ENCODE measurements at regions not wholly inside any gene's neighbourhood (a gene's known extent, or its start where the extent isn't known, plus 50 kb on each side); places are given as distances from the start of the nearest gene placed in this dataset.

DNA sequence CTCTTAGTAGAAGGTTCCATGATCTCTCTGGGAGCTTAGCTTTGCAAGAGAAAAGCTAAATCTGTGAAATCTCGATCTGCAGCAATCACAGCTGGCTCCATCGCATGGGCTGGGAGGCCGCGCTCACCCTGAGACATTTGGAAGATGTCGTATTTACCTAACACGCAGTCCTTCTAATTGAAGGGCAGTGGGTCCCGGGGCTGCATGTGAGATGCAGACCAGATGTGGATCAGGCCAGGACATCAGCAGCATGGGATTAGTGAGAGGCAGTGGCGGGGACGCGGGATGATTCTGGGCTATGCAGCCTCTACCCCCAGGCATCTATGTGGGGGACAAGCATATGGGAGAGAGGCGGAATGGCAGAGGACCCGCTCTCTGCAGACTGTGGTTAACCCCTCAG is 312.4 kb upstream of the RTL1 start:
- no peak for DNase-seq (ENCODE audit: low spot score)

DNA sequence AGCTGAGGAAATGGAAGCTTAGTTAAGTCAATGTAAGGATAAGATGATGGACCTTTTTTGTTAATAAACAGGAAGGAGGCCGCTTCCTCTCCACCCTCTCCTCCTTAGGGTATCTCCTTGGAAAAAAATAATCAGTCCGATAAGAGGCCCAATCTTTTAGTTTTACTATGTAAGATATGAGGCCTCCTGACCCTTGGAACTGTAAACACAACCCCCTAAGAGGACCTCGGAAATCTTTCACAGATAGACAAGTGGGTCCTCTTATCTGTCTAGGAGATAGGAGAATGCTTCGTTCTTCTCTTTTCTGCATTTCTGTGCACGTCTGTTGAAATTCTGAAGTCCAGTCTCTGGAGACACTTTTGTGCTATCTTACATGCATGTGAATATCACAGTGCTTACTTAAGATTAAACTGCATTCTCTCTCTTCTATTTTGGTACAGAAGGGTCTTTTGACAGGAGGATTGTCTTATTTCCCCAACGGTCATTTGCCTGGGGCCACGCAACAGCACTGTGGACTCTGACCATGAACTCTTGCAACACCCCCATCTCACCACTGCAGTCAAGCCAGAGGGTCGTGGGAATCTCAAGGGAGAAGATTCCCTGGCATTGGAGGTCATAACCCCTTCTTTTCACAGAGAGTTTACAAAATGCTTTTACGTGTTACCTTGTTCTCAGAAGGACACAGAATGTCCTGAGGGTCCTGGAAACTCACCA is 313.0 kb upstream of the RTL1 start:
- DNase-seq (ENCODE audit: low spot score), result no peak

DNA sequence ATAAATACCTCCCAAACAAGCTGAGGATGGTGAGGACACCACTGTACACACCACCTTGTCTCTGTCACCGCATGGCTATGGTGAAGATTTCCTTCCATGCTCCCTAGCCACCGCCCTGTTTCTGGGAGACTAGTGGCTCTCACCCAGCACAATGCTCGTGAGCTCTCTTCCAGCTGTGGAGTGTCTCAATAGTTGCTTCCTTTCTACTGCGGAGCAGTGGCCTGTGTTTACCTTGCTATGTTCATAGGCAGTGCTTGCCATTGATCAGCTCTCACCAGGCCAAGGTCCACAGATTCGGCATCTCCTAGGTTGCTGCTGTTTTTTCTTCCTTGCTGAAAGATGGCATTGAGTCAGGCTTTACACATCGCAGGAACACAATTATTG is 313.6 kb upstream of the RTL1 start:
- no peak for DNase-seq (ENCODE audit: low spot score)

DNA sequence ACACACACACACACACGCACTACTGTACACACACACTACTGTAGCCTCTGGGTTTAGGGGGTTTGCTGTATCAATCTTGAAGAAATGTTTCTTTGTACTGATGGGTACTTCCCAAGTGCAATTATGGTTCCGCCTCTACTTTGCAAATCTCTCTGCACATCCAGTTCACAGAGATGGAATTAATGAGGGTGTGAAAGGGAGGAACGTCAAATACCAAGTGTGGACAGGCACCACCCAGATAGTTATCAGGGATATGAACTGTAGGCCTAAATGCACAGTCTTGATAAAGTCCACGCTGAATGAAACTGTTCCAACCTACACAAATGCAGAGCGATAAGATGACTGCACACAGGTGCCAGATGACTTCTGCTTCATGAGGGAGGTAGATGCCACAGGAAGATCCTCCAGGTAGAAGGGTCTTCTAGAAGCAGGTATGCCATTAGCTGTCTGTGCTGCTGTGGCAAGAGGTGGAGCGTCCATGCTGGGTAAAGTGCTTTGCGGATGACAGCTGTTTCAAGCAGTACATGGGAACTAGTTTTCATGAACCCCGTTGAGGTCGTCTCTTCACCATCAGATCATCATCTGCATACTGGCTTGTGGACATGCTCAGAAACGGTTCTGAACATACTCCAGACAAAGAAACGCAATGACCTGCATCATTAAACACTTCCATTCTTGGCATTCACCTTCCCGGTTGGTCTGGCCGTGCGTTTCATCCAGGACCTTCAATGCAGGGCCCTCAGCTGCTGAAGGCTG is 314.3 kb upstream of the RTL1 start:
- no peak for DNase-seq (ENCODE audit: low spot score)

GRCh38 chr14:101219896-101220703 is 316.6 kb upstream of the RTL1 start:
- DNase-seq (ENCODE audit: low spot score), result no peak

- DNase-seq (ENCODE audit: low spot score), result no peak
Observed at GRCh38 chr14:101220921-101221510, 317.5 kb upstream of the RTL1 start.

GRCh38 chr14:101221549-101222160 is 318.1 kb upstream of the RTL1 start:
- DNase-seq (ENCODE audit: low spot score), result no peak

- no peak for DNase-seq (ENCODE audit: low spot score)
Observed at GRCh38 chr14:101222362-101223070, 319.0 kb upstream of the RTL1 start.

DNA sequence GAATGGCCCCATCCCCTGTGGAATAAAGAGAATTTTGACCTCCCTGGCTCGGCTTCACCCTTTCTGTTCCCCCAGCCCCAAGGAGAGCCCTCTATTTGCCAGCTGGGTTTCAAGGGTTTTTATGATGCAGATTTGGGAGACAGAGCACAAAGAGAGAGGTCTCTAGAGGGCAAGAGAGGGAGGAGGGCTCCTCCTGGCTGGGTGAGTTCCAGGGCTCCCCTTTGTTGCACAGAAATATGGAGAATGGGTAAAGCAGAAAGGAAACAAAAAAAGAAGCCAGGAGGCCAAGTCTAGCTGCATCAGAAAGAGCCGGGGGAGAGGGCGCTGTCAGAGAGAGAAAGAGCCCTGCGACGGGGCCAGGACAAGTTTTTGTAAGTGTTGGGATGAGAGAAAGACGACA is 319.6 kb upstream of the RTL1 start:
- no peak for DNase-seq (ENCODE audit: low spot score)

DNA sequence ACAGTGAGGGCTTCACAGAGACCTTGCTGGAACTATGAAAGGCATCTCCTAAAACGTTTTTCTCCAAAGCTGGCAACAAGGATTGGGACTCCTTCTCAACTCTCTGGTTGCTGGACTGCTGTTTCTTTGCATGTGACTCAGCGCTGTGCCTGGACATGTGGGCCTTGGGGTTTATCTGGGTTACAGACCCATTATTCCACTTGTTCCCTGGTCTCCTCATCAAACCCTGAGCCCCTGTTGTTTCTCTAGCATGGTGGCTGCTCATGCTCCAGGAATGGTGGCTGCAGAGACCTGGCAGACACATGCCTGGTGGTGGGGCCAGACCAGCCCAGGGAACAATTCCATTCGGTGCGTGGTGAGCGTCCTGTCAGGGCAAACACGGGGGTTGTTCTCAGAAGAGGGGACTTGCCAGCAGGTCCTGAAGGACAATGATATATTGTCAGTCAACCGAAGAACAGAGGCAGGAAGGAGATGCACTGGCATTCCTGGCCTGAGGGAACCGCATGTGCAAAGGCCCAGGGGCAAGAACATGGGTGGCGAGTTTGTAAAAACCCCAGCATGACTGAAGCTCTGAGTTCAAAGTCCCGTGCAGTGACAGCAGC is 320.1 kb upstream of the RTL1 start:
- no peak for DNase-seq (ENCODE audit: low spot score)

DNA sequence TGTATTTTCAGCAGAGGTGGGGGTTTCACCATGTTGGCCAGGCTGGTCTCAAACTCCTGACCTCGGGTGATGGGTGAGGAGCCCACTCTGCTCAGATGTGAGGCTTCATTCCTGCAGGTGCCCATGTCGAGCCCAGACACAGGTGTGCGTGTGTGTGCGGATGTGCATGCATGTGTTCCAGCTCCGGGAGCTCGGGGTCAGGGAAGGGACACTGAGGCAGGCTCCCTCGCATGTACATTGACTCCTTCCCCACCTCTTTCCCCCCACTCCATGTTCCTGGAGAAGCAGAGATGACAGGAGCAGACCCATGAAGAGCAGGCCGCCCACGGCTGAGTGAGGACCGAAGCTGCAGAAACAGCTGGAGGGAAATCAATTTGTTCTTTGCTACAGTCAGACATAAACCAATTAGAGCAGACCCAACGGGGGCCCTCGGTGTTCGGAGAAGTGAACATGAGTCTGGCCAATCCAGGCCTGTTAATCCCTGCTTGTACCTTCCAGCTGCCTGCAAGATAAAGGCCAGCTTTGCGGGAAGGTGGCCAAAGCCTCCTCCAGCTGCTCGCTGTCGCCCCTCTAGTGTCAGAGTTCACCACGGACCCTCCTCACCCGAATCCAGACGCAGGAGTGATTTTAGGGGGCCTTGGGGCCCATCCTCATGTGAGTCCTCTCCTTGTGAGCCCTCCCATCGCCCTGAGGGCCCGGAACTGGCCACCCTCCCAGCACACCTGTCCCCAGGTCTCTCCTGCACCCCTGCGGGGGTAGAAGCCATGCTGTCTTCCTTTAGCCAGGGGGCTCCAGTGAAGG is 321.0 kb upstream of the RTL1 start:
- no peak for DNase-seq (ENCODE audit: low spot score)

DNA sequence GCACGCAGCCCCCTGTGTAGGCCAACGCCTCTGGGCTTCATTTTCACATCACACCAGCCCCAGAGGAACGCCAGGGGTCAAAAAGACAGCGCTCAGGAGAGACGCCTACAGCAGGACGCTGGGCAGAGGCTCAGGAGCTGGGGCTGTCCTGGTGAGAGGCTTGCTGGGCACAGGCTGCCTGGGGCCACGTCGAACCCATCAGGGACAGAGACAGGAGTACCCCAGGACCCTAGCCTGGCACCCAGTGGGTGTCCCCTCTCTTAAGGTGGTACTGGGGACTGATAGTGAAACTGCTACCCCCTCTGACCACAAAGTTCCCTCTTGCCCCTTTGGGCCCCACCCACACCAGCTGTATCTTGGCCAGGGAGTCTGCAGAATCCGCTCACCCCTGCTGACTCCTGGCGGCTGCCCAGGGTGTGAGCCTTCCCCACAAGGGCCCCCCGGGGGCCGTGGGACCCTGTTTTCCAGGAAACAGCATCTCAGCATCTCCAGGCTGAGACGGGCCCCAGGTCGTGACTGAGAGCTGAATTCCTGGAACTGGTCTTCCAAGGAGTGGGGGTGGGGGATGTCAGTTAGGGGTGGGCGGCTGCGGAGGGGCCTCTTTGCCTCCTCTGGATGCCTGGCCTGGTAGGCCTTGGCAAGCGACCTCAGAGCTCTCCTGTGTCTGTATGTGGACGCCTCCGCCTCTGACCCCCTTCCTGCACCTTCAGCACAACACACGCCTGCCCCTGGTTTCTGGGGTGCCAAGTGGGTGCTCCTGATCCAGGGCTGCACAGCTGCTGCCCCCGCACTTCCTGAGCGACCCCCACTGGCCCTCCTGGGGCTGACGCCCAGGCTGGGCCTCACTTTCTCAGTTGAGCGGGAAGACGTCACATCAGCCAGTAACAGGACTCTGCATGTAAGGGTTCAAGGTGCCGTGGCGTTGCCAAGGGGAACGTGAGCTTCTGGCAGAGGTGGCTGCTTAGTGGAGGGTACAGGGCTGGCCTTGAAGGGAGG is 321.9 kb upstream of the RTL1 start:
- DNase-seq (ENCODE audit: low spot score), result no peak

GRCh38 chr14:101226265-101226602 is 322.7 kb upstream of the RTL1 start:
- no peak for DNase-seq (ENCODE audit: low spot score)

DNA sequence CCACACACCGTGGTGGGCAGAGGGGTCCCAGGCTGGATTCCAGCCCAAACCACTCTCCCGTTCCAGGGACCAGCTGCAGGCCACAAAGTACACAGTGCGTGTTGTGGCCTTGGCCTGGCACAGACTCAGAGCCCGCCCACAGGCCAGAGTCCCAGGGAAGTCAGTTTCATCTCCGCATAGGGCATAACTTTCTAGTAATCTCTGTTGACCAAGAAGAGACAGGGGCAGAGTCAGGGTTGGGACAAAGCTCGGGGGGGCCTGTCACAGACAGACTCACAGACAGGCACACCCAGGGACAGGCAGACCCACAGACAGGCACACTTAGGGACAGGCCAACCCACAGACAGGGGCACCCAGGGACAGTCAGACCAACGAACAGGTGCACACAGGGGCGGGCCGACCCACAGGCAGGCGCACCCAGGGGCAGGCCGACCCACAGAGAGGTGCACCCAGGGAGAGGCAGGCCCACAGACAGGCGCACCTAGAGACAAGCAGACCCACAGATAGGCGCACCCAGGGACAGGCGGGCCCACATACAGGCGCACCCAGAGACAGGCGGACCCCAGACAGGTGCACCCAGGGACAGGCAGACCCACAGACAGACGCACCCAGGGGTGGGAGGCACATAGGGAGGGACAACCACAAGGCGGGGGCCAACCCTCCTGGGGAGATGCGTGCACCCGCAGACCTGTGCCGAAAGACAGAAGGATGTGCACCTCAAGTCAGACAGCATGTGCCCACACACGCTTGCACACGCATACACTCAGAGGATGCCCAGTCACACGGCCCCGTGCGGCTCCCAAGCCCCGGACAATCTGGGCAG is 323.3 kb upstream of the RTL1 start:
- DNase-seq (ENCODE audit: low spot score), result no peak

DNA sequence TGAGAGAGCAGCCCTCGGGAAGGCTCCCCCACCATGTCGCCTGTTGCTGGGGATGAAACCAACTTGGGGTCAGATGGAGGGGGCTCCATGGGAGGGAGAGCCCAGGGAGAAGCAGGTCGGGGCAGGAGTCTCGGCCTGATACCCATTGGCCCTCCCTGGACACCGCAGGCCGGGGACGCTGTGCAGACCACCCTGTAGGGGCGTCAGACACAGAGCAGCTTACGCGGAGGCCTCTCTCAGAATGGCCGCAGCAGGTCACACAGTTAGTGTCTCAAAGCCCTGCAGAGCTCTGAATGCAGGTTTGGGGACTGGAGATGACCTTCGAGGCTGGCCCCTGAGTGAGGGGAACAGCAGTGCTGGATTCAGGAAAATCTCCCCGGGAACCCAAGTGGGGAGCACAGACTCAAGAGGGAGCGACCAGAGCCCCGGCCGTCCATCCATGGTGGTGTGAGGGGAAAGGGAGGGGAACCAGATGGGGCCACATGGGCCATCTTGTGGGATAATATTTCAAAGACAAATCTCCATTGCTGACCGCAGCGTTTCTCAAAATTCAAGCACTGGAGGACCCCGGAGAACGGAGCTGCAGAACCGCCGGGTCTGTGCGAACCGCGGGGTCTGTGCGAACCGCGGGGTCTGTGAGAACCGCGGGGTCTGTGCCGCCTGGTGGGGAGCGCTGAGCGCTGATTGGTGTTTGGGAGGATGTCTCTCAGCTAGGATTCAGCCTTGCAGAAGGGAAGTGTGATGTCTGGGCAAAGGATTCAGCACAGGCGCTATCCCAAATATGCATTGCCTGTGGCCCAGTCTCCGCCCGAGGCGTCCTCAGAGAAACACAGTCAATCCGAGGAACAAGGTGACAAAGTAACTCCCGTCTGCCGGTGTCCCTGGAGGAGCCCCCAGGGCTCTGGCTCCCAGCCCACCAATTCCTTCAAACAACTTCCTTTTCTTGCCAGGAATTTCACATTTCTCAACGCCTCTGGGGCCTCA is 324.4 kb upstream of the RTL1 start:
- DNase-seq (ENCODE audit: low spot score), result no peak

DNA sequence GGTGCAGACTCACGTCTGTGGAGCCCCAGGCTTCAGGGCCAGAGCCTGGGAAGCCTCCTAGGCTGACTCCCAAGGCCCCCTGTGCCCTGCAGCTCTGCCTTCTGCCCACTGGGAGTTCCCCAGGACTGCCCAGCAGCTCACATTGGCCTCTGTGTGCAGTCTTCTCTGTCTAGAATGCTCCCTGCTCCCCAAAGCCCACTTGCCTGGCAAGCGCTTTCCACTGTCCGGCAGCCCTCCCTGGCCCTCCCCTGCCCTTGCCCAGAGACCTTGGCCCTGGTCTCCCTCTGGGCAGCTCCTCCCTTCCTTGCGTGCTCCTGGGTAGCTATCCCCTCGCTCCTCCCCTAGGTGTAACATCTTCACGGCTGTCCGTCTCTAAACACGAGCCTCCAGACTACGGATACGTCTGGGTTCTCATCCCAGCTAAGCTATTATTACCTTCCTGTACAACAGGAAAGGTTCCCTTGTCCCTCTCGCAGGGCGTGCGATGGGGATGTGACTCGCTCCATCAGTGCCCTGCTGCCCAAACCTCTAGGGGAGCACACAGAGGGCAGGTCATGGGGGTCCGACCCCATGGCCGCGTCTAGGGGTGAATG is 325.5 kb upstream of the RTL1 start:
- DNase-seq (ENCODE audit: low spot score), result no peak

GRCh38 chr14:101229666-101230065 is 326.1 kb upstream of the RTL1 start:
- DNase-seq (ENCODE audit: low spot score), result no peak

Measured in COLO829 (cell line).